PC-9 (cell line): ENCODE measurements at regions not wholly inside any gene's neighbourhood (a gene's known extent, or its start where the extent isn't known, plus 50 kb on each side); places are given as distances from the start of the nearest gene placed in this dataset.

Experiments used
- BruUV-seq: library from RNA; stranded (reverse); fragments of 400-500 nt; replicated peaks from 2 replicates; lab custom pipeline; 2021; lab: Mats Ljungman, UMichigan
- CTCF ChIA-PET: fragments of 300-600 bp; sonication (Branson Sonifier 250); formaldehyde crosslinking; loops from one replicate; lab custom pipeline; 2022; ENCODE audit warnings: antibody characterized with exemption; lab: Charles Lee
- POLR2A ChIA-PET: fragments of 300-600 bp; sonication (Branson Sonifier 250); formaldehyde crosslinking; loops from one replicate; lab custom pipeline; 2022; ENCODE audit warnings: antibody characterized with exemption; ENCODE audit not compliant: unreplicated experiment; lab: Charles Lee
- DNase-seq, 2 experiments: peaks; one replicate each; pipeline versions ENCODE4 v3.0.0 to v3.0.0-alpha.2; 2015 to 2022; ENCODE audit warnings: mixed read lengths in 1 of 2
- H2AFZ ChIP-seq: fragments of 200-600 bp; sonication (generic); 2 replicates; pipeline ENCODE4 v1.8.1; 2017; ENCODE audit warnings: antibody characterized with exemption
- H3F3A ChIP-seq: fragments of 200-600 bp; sonication (generic); 2 replicates; pipeline ENCODE4 v1.8.1; 2017; ENCODE audit warnings: antibody characterized with exemption, mild to moderate bottlenecking, low read depth; ENCODE audit not compliant: insufficient read depth
- H3K27ac ChIP-seq: fragments of 200-600 bp; sonication (generic); 2 replicates; pipeline ENCODE4 v1.6.1; 2016; ENCODE audit warnings: mixed run types
- H3K27me3 ChIP-seq: fragments of 200-600 bp; sonication (generic); 2 replicates; pipeline ENCODE4 v1.6.1; 2016; ENCODE audit warnings: low read depth, mixed run types; ENCODE audit not compliant: insufficient read depth
- H3K36me3 ChIP-seq: fragments of 200-600 bp; sonication (generic); 2 replicates; pipeline ENCODE4 v1.6.1; 2016; ENCODE audit warnings: low read depth, mixed run types
- H3K4me1 ChIP-seq: fragments of 200-600 bp; sonication (generic); replicated peaks from 2 replicates; pipeline ENCODE4 v1.6.1; 2016; ENCODE audit warnings: mixed run types; ENCODE audit not compliant: insufficient read depth
- H3K4me2 ChIP-seq: fragments of 200-600 bp; sonication (generic); 2 replicates; pipeline ENCODE4 v1.6.1; 2017; ENCODE audit warnings: mixed run types
- H3K4me3 ChIP-seq: fragments of 200-600 bp; sonication (generic); 2 replicates; pipeline ENCODE4 v1.6.1; 2016; ENCODE audit warnings: mixed run types
- H3K79me2 ChIP-seq: fragments of 200-600 bp; sonication (generic); 2 replicates; pipeline ENCODE4 v1.6.1; 2017; ENCODE audit warnings: low read depth, mixed run types
- H3K9me2 ChIP-seq: fragments of 200-600 bp; sonication (generic); 2 replicates; pipeline ENCODE4 v1.8.1; 2017; ENCODE audit warnings: mild to moderate bottlenecking; ENCODE audit not compliant: insufficient read depth
- H3K9me3 ChIP-seq: fragments of 200-600 bp; sonication (generic); 2 replicates; pipeline ENCODE4 v1.8.1; 2016; ENCODE audit warnings: low read depth; ENCODE audit not compliant: insufficient read depth
- H4K20me1 ChIP-seq: fragments of 200-600 bp; sonication (generic); 2 replicates; pipeline ENCODE4 v1.8.1; 2017; ENCODE audit not compliant: insufficient read depth
- CTCF ChIP-seq: fragments of 200-600 bp; sonication (generic); conservative IDR thresholded peaks from 2 replicates; pipeline ENCODE4 v1.6.1; 2017; ENCODE audit warnings: mixed run types, antibody characterized with exemption, mild to moderate bottlenecking, moderate library complexity
- EZH2 ChIP-seq: fragments of 200-600 bp; sonication (generic); IDR thresholded peaks from 2 replicates; pipeline ENCODE4 v1.8.0; 2017; ENCODE audit warnings: antibody characterized with exemption, low read depth
- intact Hi-C: fragments of 100-400 bp; cut with micrococcal nuclease; formaldehyde crosslinking; loops from one replicate; pipeline ENCODE4 v1.10.0; 2022; ENCODE audit not compliant: unreplicated experiment

GRCh38 chr4:165668694-165669093 lies 204.3 kb upstream of the TLL1 start:
- ChIA-PET CTCF (no interaction called here), POLR2A (no interaction called here)
- Histone ChIP-seq H3K4me2 (no peak overlapping the region), H3K9me3 (no peaks in the 10 kb centered on the region), H2AFZ (no peak overlapping the region), H3K9me2 (no peaks in the 10 kb centered on the region), H3K27me3 (no peaks in the 10 kb centered on the region), H3K4me1 (no peaks in the 10 kb centered on the region), H3F3A (no peaks in the 10 kb centered on the region), H3K4me3 (no peak overlapping the region), H3K27ac (no peak overlapping the region), H4K20me1 (no peaks in the 10 kb centered on the region), H3K36me3 (no peaks in the 10 kb centered on the region), H3K79me2 (no peaks in the 10 kb centered on the region)
- intact Hi-C loops, result no loop called here
- no peak for DNase-seq
- no TSS peak for BruUV-seq
- no peak for TF ChIP-seq CTCF
- TF ChIP-seq EZH2, result no peak

GRCh38 chr4:165677081-165677480 lies 196.0 kb upstream of the TLL1 start:
- CTCF ChIA-PET, result no interaction called here

GRCh38 chr4:165678236-165678935 lies 194.7 kb upstream of the TLL1 start:
- Histone ChIP-seq H3K36me3 (no peaks in the 10 kb centered on the region), H3K4me2 (no peak overlapping the region), H3K79me2 (no peaks in the 10 kb centered on the region), H3K4me1 (no peaks in the 10 kb centered on the region), H3F3A (no peaks in the 10 kb centered on the region), H3K27ac (no peak overlapping the region), H3K27me3 (no peaks in the 10 kb centered on the region), H3K4me3 (no peak overlapping the region), H2AFZ (no peak overlapping the region), H4K20me1 (no peaks in the 10 kb centered on the region), H3K9me3 (no peaks in the 10 kb centered on the region), H3K9me2 (no peaks in the 10 kb centered on the region)
- intact Hi-C loops, result no loop called here
- BruUV-seq, result no TSS peak
- no peak for TF ChIP-seq CTCF
- POLR2A ChIA-PET, result no interaction called here
- CTCF ChIA-PET, result no interaction called here
- no peak for DNase-seq

More at GRCh38 chr4:165677081-165677480, 196.0 kb upstream of the TLL1 start:
- Histone ChIP-seq H3K27me3 (no peaks in the 10 kb centered on the region), H4K20me1 (no peaks in the 10 kb centered on the region), H3K36me3 (no peaks in the 10 kb centered on the region), H3K9me2 (no peaks in the 10 kb centered on the region), H3F3A (no peaks in the 10 kb centered on the region), H3K4me3 (no peak overlapping the region), H3K79me2 (no peaks in the 10 kb centered on the region), H2AFZ (no peak overlapping the region), H3K9me3 (no peaks in the 10 kb centered on the region), H3K4me2 (no peak overlapping the region), H3K4me1 (no peaks in the 10 kb centered on the region), H3K27ac (no peak overlapping the region)
- no TSS peak for BruUV-seq
- no peak for TF ChIP-seq EZH2
- TF ChIP-seq CTCF, result no peak
- POLR2A ChIA-PET, result no interaction called here
- intact Hi-C loops, result no loop called here
- DNase-seq, result no peak
